Fibroblast of skin of right quadriceps (primary cell): ENCODE measurements at regions not wholly inside any gene's neighbourhood (a gene's known extent, or its start where the extent isn't known, plus 50 kb on each side); places are given as distances from the start of the nearest gene placed in this dataset.
"Not testable (repeated sequence)": the region's sequence is repeated elsewhere in the genome, so short reads cannot be mapped to it uniquely, and the experiment has no call there.

Experiments used
- DNase-seq: peaks from one replicate; pipeline ENCODE4 v3.0.0-alpha.2; 2013

DNA sequence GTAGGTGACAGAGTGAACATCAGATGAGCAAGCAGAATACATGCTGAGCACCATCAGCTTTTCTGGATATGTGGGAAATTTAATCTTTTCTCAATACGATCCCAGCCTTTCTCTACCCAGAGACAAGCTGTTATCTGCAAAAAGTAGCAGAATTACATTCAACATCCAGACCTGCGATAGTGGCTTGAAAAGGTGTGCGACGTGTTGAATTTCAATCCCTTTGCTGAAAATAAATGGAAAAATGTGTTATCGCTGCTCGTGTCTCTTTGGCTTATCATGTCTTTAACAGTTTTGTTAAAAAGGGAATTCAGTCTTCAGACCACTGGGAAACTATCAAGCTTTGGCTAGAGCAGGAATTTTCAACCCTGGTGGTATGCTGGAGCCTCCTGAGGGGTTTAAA lies 98.8 kb upstream of the FAM20A start:
- no peak for DNase-seq

DNA sequence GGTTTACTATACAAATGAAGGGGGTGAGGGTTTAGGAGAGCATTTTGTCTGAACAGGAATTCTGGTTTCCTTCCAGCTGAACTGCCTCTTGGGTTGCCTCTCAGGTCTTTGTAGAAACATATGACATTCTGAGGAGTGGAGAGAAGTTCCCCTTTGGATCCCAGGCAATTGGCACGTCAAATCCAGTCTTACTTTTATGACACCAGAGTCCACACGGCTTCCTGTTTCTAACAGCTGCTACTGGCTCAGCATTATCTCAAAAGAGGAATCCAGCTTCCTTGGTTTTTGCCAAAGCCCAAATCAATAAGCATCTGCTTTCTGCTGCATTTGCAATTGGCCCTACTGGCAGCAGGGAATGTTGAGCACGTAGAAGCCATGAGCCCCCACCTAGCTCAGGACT lies 97.6 kb upstream of the FAM20A start:
- DNase-seq: no peak

DNA sequence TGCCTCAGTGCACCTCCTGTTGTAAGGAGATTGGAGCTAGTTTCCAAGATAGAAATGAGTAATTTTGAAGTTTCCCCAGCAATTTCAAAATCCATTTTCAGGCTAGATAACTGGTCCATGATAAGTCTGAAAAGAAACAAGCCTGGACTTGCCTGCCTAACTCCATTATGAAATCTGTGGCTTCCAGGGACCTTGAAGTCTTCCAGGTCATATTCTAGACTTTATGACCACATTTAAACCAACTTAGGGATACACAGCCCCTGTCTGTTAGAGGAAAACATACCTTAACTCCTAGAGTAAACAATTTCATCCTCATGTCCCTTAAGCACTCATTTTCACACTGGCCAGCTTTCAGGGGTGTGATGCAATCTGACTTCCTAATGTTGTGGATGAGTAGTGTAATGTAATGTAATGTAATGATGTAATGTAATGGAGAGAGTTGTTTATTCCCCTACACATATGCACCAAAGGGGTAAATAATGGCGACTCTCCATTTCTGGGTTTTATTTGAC lies 96.7 kb upstream of the FAM20A start:
- peak; percentile 80 for DNase-seq

GRCh38 chr17:68695659-68696058 lies 94.5 kb upstream of the FAM20A start:
- no peak for DNase-seq

GRCh38 chr17:68694791-68695485 lies 93.8 kb upstream of the FAM20A start:
- no peak for DNase-seq

- no peak for DNase-seq
These were observed 92.7 kb upstream of the FAM20A start for GRCh38 chr17:68693896-68694295.

DNA sequence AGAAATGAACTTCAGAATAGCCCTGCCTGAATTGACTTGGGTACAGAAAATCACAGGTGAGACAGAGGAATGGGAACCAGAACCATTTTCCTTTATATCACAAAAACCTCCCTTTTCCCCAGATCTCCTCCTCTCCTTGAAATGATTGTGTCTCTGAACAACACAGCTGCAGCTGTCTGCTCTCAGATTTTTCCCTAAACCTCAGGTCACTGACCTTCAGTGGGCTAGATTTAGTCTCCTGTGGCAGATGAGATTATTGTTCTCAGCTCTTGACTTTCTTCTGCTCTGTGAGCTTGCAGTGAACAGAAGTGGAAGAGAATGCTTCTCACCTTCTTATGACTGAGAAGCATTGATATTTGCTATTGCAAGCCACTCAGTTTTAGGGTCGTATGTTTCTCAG lies 92.3 kb upstream of the FAM20A start:
- DNase-seq: no peak

GRCh38 chr17:68686108-68686988 lies 85.2 kb upstream of the FAM20A start:
- no peak for DNase-seq

GRCh38 chr17:68684949-68685357 lies 83.8 kb upstream of the FAM20A start:
- no peak for DNase-seq

DNA sequence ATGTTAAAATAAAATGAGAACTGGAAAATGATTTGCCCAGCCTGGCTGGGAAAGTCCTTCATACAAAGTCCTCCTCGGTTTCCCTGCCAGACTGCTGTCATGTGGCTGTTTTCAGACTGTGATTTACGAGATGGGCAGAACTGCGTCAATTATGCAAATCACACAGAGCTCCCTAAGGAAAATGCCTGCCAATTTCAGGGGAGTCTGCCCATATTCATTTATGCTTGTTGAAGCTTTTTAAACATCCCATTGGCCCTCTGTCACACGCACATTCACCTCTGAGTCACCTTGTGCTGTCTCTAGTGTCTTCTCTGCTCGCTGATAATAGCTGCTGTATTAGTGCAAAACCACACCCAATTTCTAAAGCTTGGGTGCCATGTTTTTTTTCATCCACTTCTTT lies 81.7 kb upstream of the FAM20A start:
- no peak for DNase-seq

GRCh38 chr17:68679882-68680281 lies 78.7 kb upstream of the FAM20A start:
- DNase-seq: no peak

DNA sequence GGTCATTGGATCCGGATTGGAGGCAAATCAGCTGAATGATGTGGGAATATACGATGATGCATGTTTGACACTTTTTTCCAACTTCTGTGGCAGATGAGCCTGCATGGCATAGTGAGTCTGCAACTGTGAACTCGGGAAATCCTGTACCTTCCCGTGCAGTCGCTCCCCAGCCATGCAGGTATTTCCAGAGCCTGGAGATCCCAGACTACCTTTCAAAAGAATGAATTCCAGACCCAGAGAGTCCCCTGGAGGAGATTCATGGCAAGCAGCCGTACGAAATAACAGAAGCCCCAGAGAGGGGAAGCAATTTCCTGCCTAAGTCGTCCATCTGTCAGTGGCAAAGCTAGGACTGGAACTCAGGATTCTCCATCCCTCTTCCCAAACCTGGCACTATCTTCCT lies 75.7 kb upstream of the FAM20A start:
- DNase-seq: no peak

DNA sequence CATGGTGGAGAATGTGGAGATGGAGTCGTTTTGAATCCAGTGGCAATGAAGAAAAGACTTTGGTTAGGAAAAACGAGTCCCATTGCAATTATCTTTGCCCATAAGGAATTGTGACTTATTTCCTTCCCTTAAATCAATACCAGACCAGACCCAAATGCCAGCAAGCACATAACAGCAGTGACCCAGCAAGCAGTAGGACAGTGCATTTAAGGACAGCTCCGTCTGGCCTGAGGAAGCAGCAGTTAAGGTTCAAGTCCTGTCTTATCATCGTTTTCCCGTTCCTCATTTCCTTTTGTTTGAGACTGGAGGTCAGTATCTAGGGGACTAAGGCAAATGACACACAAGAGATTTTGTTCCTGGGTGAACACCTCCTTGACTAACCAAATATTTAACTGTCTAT lies 74.6 kb upstream of the FAM20A start:
- no peak for DNase-seq

DNA sequence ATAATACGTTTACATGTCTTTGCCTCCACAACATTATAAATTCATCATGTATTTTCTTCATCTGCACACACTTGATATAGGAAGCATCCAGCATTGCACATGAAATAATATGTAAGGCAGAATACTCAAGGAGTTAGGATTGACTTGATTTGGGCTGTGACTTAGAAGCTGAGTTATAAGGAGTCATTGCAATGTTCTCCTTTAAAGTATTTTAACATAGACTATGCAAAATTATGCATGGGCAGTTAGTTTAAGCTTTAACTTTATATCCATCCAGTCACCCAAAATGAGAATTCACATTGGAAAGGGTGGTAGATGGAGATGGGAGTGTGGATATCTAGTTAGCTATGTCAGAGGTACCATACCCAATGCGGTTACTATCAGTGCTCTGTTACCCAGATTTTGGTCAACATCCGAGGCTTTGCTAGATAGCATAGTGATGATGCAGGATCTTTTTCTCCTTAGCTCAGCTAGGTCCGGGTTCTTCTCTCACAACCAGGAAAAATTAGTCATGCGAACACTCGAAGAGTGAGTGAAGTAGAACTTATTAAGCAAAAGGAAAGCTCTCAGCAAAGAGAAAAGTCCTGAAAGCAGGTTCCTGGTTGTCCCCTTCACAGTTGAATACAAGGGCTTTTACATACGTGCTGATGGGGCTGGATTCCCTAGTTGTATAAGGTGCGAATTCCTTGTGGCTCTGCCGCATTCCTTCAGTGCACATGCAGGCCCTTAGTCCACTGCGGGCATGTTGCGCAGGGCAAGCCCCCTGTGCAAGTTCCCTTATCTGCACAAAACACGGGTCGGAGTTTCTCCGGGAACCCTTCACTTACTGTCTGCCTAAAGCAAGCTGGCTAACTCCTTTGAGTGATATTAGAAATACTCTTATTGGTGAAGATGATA lies 73.1 kb upstream of the FAM20A start:
- no peak for DNase-seq

DNA sequence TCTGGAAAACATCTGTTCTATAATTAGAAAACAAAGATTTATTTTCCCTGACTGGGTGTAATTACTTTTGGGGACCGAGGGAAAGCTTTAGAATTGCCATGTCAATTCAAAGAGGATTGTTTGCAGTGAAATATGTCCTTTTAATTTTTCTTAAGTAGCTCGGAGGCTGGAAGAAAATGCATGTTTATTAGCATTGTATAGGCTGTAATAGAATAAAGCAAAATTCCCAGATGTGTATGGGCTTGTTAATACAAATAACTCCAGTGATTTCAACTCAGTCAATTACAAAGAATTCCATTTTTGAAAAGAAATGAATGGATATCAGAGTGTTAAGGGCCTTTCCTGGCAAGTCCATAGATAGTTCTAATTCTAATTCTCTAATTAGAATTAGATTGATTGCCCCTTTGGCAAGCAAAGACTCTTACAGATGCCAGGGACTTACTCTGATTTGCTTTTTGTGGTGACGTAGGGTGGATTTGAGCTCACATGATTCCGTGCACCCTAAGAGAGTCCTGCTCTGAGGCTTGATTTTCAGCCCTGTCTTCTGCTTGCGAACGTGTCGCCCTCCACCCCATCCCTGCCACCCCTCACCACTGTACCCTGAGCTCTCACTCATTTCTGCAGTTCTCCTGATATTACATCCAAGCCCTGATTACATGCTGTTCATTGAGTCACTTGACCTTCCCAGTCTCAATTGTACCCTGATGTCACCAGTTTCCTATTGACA lies 70.0 kb upstream of the FAM20A start:
- DNase-seq: no peak

DNA sequence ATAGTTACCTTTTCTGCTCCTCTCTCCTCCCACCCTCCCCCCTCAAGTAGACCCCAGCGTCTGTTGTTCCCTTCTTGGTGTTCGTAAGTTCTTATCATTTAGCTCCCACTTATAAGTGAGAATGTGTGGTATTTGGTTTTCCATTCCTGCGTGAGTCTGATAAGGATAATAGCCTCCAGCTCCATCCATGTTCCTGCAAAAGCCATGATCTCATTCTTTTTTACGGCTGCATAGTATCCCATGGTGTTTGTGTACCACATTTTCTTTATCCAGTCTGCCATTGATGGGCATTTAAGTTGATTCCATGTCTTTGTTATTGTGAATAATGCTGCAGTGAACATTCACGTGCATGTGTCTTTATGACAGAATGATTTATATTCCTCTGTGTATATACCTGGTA lies 65.3 kb upstream of the FAM20A start:
- not testable (repeated sequence) for DNase-seq

- no peak for DNase-seq
These were observed 64.2 kb upstream of the FAM20A start for GRCh38 chr17:68665373-68665772.

DNA sequence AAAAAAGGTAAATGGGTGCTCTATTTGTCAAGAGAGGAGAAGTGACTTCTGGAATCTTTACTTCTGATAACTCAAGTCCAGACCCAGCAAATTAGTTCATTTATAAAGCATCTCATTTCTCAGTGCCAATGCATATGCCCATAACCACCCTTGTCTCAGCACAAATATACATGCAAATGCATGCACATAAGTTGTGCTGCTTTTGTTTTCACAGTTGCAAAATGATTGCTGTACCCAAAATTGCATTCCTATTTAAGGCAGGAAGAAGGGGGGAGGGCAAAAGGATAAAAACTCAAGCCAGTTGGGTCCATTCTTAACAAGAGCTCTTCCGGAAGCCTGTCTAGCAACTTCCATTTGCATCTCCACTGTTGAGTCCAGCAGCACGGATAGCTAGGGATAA lies 61.3 kb upstream of the FAM20A start:
- no peak for DNase-seq

DNA sequence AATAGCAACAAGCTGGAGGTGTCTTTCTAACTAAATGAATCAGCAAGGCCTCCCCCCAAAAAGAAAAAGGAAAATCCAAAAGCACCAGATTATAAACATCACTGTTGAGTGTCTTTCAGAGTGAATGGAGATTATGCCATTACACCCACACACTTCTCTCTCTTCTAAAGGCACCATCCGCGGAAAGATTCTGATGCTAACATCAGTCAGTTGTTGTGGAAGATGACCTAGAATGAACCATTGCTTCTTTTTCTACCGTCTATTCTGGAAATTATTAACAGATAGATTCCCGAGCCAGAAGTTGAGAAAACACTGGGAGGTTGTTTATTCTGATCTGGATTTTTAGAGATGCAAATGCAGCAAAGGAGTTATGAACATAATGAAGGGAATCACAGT lies 60.9 kb upstream of the FAM20A start:
- DNase-seq: no peak

DNA sequence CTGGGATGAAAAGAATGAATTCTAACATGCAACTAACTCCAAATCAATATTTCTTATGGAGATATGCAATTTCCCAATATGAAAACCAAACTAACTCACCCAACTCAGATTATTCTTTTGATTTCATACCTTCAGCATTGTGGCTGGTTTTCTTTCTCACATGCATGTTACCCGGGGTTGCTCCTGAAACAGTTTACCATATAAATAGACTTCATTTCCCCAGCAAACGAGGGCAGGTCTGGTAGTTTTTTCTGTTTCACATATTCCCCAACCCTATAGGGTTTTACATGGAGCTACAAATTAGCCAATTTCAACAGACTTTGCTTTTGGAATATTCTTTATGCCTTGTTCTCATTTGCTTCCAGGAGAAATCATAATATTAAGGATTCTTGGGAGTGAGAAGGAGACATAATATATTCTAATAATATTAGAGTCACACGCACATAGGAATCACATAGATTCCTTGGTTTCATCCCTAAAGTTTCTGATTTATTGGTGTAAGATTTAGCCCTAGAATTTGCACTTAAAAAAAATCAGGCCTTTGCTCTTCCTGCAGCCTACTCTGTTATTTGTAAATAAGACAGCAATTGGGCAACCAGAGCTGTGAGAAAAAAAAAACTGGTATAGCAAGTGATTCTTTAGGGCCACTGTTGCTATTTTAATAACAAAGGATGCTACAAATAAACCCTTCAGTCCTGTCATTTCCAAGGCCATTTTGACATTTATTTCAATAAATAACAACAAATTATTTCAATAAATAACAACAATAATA lies 60.3 kb upstream of the FAM20A start:
- DNase-seq: no peak

GRCh38 chr17:68660302-68660701 lies 59.1 kb upstream of the FAM20A start:
- DNase-seq: no peak
